HG02588 (cell line): ENCODE measurements at regions not wholly inside any gene's neighbourhood (a gene's known extent, or its start where the extent isn't known, plus 50 kb on each side); places are given as distances from the start of the nearest gene placed in this dataset.

ENCODE experiments used
- ATAC-seq: cut with Tn5 transposase; IDR thresholded peaks from one replicate; pipeline ENCODE4 v1.9.1; 2021; ENCODE audit warnings: mild to moderate bottlenecking, moderate library complexity; ENCODE audit not compliant: unreplicated experiment

- no peak for ATAC-seq
Measured at GRCh38 chr11:15859411-15859810, 496.9 kb downstream of the SOX6 start.

- no peak for ATAC-seq
Measured at GRCh38 chr11:15861256-15861655, 495.1 kb downstream of the SOX6 start.

- no peak for ATAC-seq
Measured at GRCh38 chr11:15863411-15863810, 492.9 kb downstream of the SOX6 start.

GRCh38 chr11:15864026-15864805, 492.1 kb downstream of the SOX6 start:
- no peak for ATAC-seq

- no peak for ATAC-seq
Measured at GRCh38 chr11:15865212-15865987, 490.9 kb downstream of the SOX6 start.

- ATAC-seq, result no peak
Measured at GRCh38 chr11:15867871-15868270, 488.5 kb downstream of the SOX6 start.

GRCh38 chr11:15870911-15871310, 485.4 kb downstream of the SOX6 start:
- ATAC-seq, result no peak

GRCh38 chr11:15871904-15872626, 484.3 kb downstream of the SOX6 start:
- no peak for ATAC-seq

GRCh38 chr11:15873501-15873900, 482.8 kb downstream of the SOX6 start:
- no peak for ATAC-seq

- no peak for ATAC-seq
Measured at GRCh38 chr11:15874704-15875103, 481.6 kb downstream of the SOX6 start.

GRCh38 chr11:15875393-15875792, 481.0 kb downstream of the SOX6 start:
- ATAC-seq, result no peak

- ATAC-seq, result no peak
Measured at GRCh38 chr11:15875943-15876342, 480.4 kb downstream of the SOX6 start.

GRCh38 chr11:15878756-15879155, 477.6 kb downstream of the SOX6 start:
- ATAC-seq, result no peak

GRCh38 chr11:15880291-15880690, 476.1 kb downstream of the SOX6 start:
- no peak for ATAC-seq

GRCh38 chr11:15882876-15883454, 473.4 kb downstream of the SOX6 start:
- no peak for ATAC-seq

- ATAC-seq, result no peak
Measured at GRCh38 chr11:15883455-15883920, 472.9 kb downstream of the SOX6 start.

GRCh38 chr11:15884141-15884540, 472.2 kb downstream of the SOX6 start:
- no peak for ATAC-seq

- ATAC-seq, result no peak
Measured at GRCh38 chr11:15884777-15885540, 471.4 kb downstream of the SOX6 start.

- no peak for ATAC-seq
Measured at GRCh38 chr11:15885854-15886253, 470.5 kb downstream of the SOX6 start.

- ATAC-seq, result no peak
Measured at GRCh38 chr11:15886299-15886698, 470.0 kb downstream of the SOX6 start.
